ENCODE measurements at regions not wholly inside any gene's neighbourhood (a gene's known extent, or its start where the extent isn't known, plus 50 kb on each side); places are given as distances from the start of the nearest gene placed in this dataset.

GRCh38 chr9:7935681-7936080, 136.1 kb upstream of the DMAC1 start:
- Histone ChIP-seq H3K36me3 (no peaks in the 10 kb centered on the region), H3K4me1 (no peaks in the 10 kb centered on the region), H3K27me3 (no peaks in the 10 kb centered on the region), H3K4me3 (no peak overlapping the region), H3K9me3 (no peaks in the 10 kb centered on the region), H3K27ac (no peak overlapping the region)
- intact Hi-C loops (cut with DNase I; ENCODE audit: low total_unique reads), result no loop called here
- no peak for DNase-seq
- TF ChIP-seq POLR2A (IDR thresholded peaks at IDR 0.05) (no peak), CTCF (IDR thresholded peaks at IDR 0.05) (no peak)

- no peaks in the 10 kb centered on the region for H3K36me3 ChIP-seq
- H3K27ac ChIP-seq, result no peak overlapping the region
- DNase-seq, result no peak
- H3K4me3 ChIP-seq, result no peak overlapping the region
- intact Hi-C loops (cut with DNase I; ENCODE audit: low total_unique reads), result no loop called here
- no peaks in the 10 kb centered on the region for H3K27me3 ChIP-seq
- TF ChIP-seq POLR2A (IDR thresholded peaks at IDR 0.05) (no peak), CTCF (IDR thresholded peaks at IDR 0.05) (no peak)
- no peaks in the 10 kb centered on the region for H3K9me3 ChIP-seq
- H3K4me1 ChIP-seq, result no peaks in the 10 kb centered on the region
These were observed 133.2 kb upstream of the DMAC1 start for GRCh38 chr9:7932767-7933166.

- intact Hi-C loops (cut with DNase I; ENCODE audit: low total_unique reads), result no loop called here
- Histone ChIP-seq H3K36me3 (no peaks in the 10 kb centered on the region), H3K9me3 (no peaks in the 10 kb centered on the region), H3K4me1 (no peaks in the 10 kb centered on the region), H3K27ac (no peak overlapping the region), H3K4me3 (no peak overlapping the region), H3K27me3 (no peaks in the 10 kb centered on the region)
- no peak for DNase-seq
- TF ChIP-seq POLR2A (IDR thresholded peaks at IDR 0.05), result no peak
- no peak for TF ChIP-seq CTCF (IDR thresholded peaks at IDR 0.05)
These were observed 131.0 kb upstream of the DMAC1 start for GRCh38 chr9:7930613-7931012.

GRCh38 chr9:7921545-7922197, 122.1 kb upstream of the DMAC1 start:
- Histone ChIP-seq H3K4me1 (no peaks in the 10 kb centered on the region), H3K4me3 (no peak overlapping the region), H3K36me3 (no peaks in the 10 kb centered on the region), H3K27me3 (no peaks in the 10 kb centered on the region), H3K9me3 (no peaks in the 10 kb centered on the region), H3K27ac (no peak overlapping the region)
- TF ChIP-seq CTCF (IDR thresholded peaks at IDR 0.05), result no peak
- no peak for TF ChIP-seq POLR2A (IDR thresholded peaks at IDR 0.05)
- intact Hi-C loops (cut with DNase I; ENCODE audit: low total_unique reads), result no loop called here
- no peak for DNase-seq

- no peaks in the 10 kb centered on the region for H3K9me3 ChIP-seq
- H3K4me1 ChIP-seq, result no peaks in the 10 kb centered on the region
- intact Hi-C loops (cut with DNase I; ENCODE audit: low total_unique reads), result no loop called here
- TF ChIP-seq CTCF (IDR thresholded peaks at IDR 0.05) (no peak), POLR2A (IDR thresholded peaks at IDR 0.05) (no peak)
- H3K27ac ChIP-seq, result no peak overlapping the region
- H3K27me3 ChIP-seq, result no peaks in the 10 kb centered on the region
- H3K36me3 ChIP-seq, result no peaks in the 10 kb centered on the region
- H3K4me3 ChIP-seq, result no peak overlapping the region
- DNase-seq, result no peak
These were observed 112.5 kb upstream of the DMAC1 start for GRCh38 chr9:7912037-7912535.
